Natural killer cell (primary cell): ENCODE measurements at regions not wholly inside any gene's neighbourhood (a gene's known extent, or its start where the extent isn't known, plus 50 kb on each side); places are given as distances from the start of the nearest gene placed in this dataset.

Source experiments
- ATAC-seq, 3 donors: fragments of 150-1000 bp in 2 of 3; fragments of 200-7000 bp in 1 of 3; cut with Tn5 transposase; 1 replicate in 1 of 3; 2 replicates in 2 of 3; pipeline ENCODE4 v1.10.0; 2021; ENCODE audit warnings: mild to moderate bottlenecking in 2 of 3, moderate library complexity in 2 of 3
- DNase-seq, 2 donors: peaks; one replicate each; pipeline versions ENCODE4 v3.0.0 to v3.0.0-alpha.2; 2013 to 2021; ENCODE audit warnings: mixed read lengths in 1 of 2
- H3K27ac ChIP-seq: one replicate; pipeline ENCODE4 v1.5.1; 2013; ENCODE audit warnings: mild to moderate bottlenecking, low read length
- H3K27me3 ChIP-seq: one replicate; pipeline ENCODE4 v1.6.1; 2013; ENCODE audit warnings: low read length; ENCODE audit not compliant: control insufficient read depth, insufficient read depth
- H3K36me3 ChIP-seq: one replicate; pipeline ENCODE4 v1.6.1; 2013; ENCODE audit warnings: low read length; ENCODE audit not compliant: control insufficient read depth, insufficient read depth
- H3K4me1 ChIP-seq: one replicate; pipeline ENCODE4 v1.6.1; 2013; ENCODE audit warnings: low read length; ENCODE audit not compliant: control insufficient read depth, insufficient read depth
- H3K4me3 ChIP-seq: one replicate; pipeline ENCODE4 v1.5.1; 2013; ENCODE audit warnings: low read length
- H3K9me3 ChIP-seq: one replicate; pipeline ENCODE4 v1.6.1; 2013; ENCODE audit warnings: low read length; ENCODE audit not compliant: control insufficient read depth, insufficient read depth
- H3K27ac Mint-ChIP-seq, 2 donors: one replicate each; pipeline ENCODE4 v1.8.0; 2022; ENCODE audit warnings: mild to moderate bottlenecking in 2 of 2, mixed read lengths in 2 of 2, moderate library complexity in 1 of 2
- H3K27me3 Mint-ChIP-seq, 2 donors: one replicate each; pipeline ENCODE4 v1.8.0; 2022; ENCODE audit warnings: low read depth in 2 of 2, mixed read lengths in 2 of 2
- H3K36me3 Mint-ChIP-seq: one replicate; pipeline ENCODE4 v1.8.0; 2022; ENCODE audit warnings: mixed read lengths
- H3K4me1 Mint-ChIP-seq, 2 donors: one replicate each; pipeline ENCODE4 v1.8.0; 2022; ENCODE audit warnings: mixed read lengths in 2 of 2
- H3K4me3 Mint-ChIP-seq: one replicate; pipeline ENCODE4 v1.8.0; 2022; ENCODE audit warnings: mild to moderate bottlenecking, moderate library complexity, mixed read lengths
- H3K9me3 Mint-ChIP-seq, 2 donors: one replicate each; pipeline ENCODE4 v1.8.0; 2022; ENCODE audit warnings: mixed read lengths in 2 of 2
- WGBS: methylation state at CpG from one replicate; pipeline ENCODE4 v1.1.7; 2013; ENCODE audit warnings: missing lambda C conversion rate; ENCODE audit not compliant: insufficient coverage; 5-methylcytosine and 5-hydroxymethylcytosine counted together
- intact Hi-C: fragments of 100-400 bp; cut with micrococcal nuclease; formaldehyde crosslinking; loops from one replicate; pipeline ENCODE4 v1.14.2; 2022
- TF ChIP-seq, protein P1 (sequence below): fragments of 200-600 bp; IDR thresholded peaks from one replicate; pipeline ENCODE4 v1.8.0; 2022; ENCODE audit warnings: antibody characterized with exemption

DNA sequence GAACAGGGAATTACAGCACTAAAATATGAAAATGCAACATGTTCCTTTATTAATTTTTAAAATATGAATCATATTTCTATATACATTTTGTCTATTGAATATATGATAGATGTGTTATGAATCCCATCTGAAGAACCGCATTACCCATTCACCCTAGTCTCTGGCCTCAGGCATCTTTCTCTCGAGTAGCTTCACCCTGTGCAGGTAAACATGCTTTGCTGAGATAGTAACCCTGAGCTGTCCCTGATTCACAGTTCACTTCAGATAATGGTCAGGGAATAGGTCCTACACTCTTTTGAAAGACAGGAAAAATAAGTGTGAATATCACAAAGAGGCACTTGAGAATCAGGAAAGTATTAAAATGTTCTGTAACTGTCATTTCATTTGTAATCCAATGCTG, 766.8 kb downstream of the IRX1 start:
- Mint-ChIP-seq H3K9me3 (peaks cover 5 to 9% of the 10 kb centered on the region in 2 donors), H3K4me3 (no peak overlapping the region), H3K27ac (no peak overlapping the region), H3K36me3 (no peaks in the 10 kb centered on the region), H3K4me1 (no peaks in the 10 kb centered on the region), H3K27me3 (no peaks in the 10 kb centered on the region)
- ATAC-seq (no peak), DNase-seq (no peak)
- peaks cover 5% of the 10 kb centered on the region for H3K9me3 ChIP-seq
- WGBS = 92% methylated on average over 2 of the region's 2 CpGs
- TF ChIP-seq, protein P1, sequence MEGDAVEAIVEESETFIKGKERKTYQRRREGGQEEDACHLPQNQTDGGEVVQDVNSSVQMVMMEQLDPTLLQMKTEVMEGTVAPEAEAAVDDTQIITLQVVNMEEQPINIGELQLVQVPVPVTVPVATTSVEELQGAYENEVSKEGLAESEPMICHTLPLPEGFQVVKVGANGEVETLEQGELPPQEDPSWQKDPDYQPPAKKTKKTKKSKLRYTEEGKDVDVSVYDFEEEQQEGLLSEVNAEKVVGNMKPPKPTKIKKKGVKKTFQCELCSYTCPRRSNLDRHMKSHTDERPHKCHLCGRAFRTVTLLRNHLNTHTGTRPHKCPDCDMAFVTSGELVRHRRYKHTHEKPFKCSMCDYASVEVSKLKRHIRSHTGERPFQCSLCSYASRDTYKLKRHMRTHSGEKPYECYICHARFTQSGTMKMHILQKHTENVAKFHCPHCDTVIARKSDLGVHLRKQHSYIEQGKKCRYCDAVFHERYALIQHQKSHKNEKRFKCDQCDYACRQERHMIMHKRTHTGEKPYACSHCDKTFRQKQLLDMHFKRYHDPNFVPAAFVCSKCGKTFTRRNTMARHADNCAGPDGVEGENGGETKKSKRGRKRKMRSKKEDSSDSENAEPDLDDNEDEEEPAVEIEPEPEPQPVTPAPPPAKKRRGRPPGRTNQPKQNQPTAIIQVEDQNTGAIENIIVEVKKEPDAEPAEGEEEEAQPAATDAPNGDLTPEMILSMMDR = no peak
- no peaks in the 10 kb centered on the region for H3K4me1 ChIP-seq
- no peak overlapping the region for H3K27ac ChIP-seq
- no peaks in the 10 kb centered on the region for H3K27me3 ChIP-seq
- no peak overlapping the region for H3K4me3 ChIP-seq
- no peaks in the 10 kb centered on the region for H3K36me3 ChIP-seq
- intact Hi-C loops = no loop called here

- Histone ChIP-seq H3K4me3 (no peak overlapping the region), H3K9me3 (peaks cover under 1% of the 10 kb centered on the region), H3K27ac (no peak overlapping the region), H3K27me3 (no peaks in the 10 kb centered on the region), H3K4me1 (no peaks in the 10 kb centered on the region), H3K36me3 (no peaks in the 10 kb centered on the region)
- Mint-ChIP-seq H3K27me3 (no peaks in the 10 kb centered on the region), H3K27ac (no peak overlapping the region), H3K4me1 (no peaks in the 10 kb centered on the region), H3K36me3 (no peaks in the 10 kb centered on the region), H3K9me3 (peaks cover 5 to 9% of the 10 kb centered on the region in 2 donors), H3K4me3 (no peak overlapping the region)
- ATAC-seq = no peak
- TF ChIP-seq, protein P1 = no peak
- intact Hi-C loops = no loop called here
- DNase-seq = no peak
- whole genome bisulfite sequencing = 40% methylated on average over 1 of the region's 2 CpGs
These were observed 767.4 kb downstream of the IRX1 start for GRCh38 chr5:4363045-4363444.

- Mint-ChIP-seq H3K4me1 (no peaks in the 10 kb centered on the region), H3K36me3 (no peaks in the 10 kb centered on the region), H3K9me3 (peaks cover 0 to 2% of the 10 kb centered on the region in 2 donors), H3K27me3 (no peaks in the 10 kb centered on the region), H3K27ac (no peak overlapping the region), H3K4me3 (no peak overlapping the region)
- no peak overlapping the region for H3K27ac ChIP-seq
- no peaks in the 10 kb centered on the region for H3K4me1 ChIP-seq
- H3K9me3 ChIP-seq = no peaks in the 10 kb centered on the region
- 86% methylated on average over 5 of the region's 5 CpGs for WGBS
- no peaks in the 10 kb centered on the region for H3K27me3 ChIP-seq
- H3K4me3 ChIP-seq = no peak overlapping the region
- intact Hi-C loops = no loop called here
- no peaks in the 10 kb centered on the region for H3K36me3 ChIP-seq
- TF ChIP-seq, protein P1 = no peak
- DNase-seq (no peak), ATAC-seq (no peak)
These were observed 771.0 kb downstream of the IRX1 start for GRCh38 chr5:4366628-4367027.

DNA sequence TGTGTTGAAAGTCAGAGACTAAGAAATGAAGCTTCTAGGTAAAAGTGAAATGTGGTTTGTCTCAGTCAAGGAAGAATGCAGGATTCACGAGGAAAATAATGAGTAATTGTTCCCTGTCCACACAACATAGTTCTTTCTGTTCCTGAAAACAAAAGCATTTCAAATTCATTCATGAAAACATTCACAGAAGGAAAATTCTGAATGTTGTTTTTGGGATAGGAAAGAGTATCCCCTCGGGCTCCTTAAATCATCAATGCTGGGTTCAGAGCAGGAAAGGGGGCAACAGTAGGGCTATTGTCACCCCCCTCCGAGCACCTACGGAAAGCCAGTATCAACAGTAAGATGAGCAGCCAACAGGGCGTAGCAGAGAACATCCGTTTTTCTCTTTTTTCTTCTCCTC, 769.9 kb upstream of the ADAMTS16 start:
- no peak overlapping the region for H3K4me3 Mint-ChIP-seq
- DNase-seq (no peak), ATAC-seq (no peak)
- Histone ChIP-seq H3K27me3 (no peaks in the 10 kb centered on the region), H3K9me3 (no peaks in the 10 kb centered on the region), H3K4me3 (no peak overlapping the region), H3K27ac (no peak overlapping the region), H3K36me3 (no peaks in the 10 kb centered on the region), H3K4me1 (no peaks in the 10 kb centered on the region)
- H3K4me1 Mint-ChIP-seq = no peaks in the 10 kb centered on the region
- no peaks in the 10 kb centered on the region for H3K27me3 Mint-ChIP-seq
- intact Hi-C loops = no loop called here
- WGBS = 83% methylated on average over 5 of the region's 6 CpGs
- no peak overlapping the region for H3K27ac Mint-ChIP-seq
- TF ChIP-seq, protein P1 = no peak
- peaks cover 2 to 4% of the 10 kb centered on the region in 2 donors for H3K9me3 Mint-ChIP-seq
- no peaks in the 10 kb centered on the region for H3K36me3 Mint-ChIP-seq
